Astrocyte (in vitro differentiated cells and primary cell): ENCODE measurements at regions not wholly inside any gene's neighbourhood (a gene's known extent, or its start where the extent isn't known, plus 50 kb on each side); places are given as distances from the start of the nearest gene placed in this dataset.
A peak's percentile ranks its signal among the peaks of the same experiment; 100 is the strongest.

Source experiments
- microRNA-seq: library from miRNA; unstranded; fragments of <30 nt; microRNA quantifications from one replicate; pipeline ENCODE4 v1.2.0, GENCODE V29; 2020

Small RNA genes in the stretch of these regions (microRNA-seq; reads per million reads assigned to microRNA genes)
- gene MIR125B2, result 491 reads per million, percentile 77 among the genes with 10 or more reads in this experiment
- gene MIR99A, result 69,065 reads per million, percentile 100 among the genes with 10 or more reads in this experiment
- gene MIRLET7C, result 3,038 reads per million, percentile 90 among the genes with 10 or more reads in this experiment
